Progenitor cell of endocrine pancreas (in vitro differentiated cells): ENCODE measurements at regions not wholly inside any gene's neighbourhood (a gene's known extent, or its start where the extent isn't known, plus 50 kb on each side); places are given as distances from the start of the nearest gene placed in this dataset.

Experiments used
- DNase-seq: peaks from one replicate; pipeline ENCODE4 v3.0.0; 2021; ENCODE audit warnings: low spot score; ENCODE audit not compliant: unreplicated experiment
- H3K27ac Mint-ChIP-seq: 2 replicates; pipeline ENCODE4 v1.8.0; 2021; ENCODE audit warnings: mild to moderate bottlenecking, moderate library complexity, mixed read lengths
- H3K27me3 Mint-ChIP-seq: 2 replicates; pipeline ENCODE4 v1.8.0; 2021; ENCODE audit warnings: mixed read lengths
- H3K36me3 Mint-ChIP-seq: 2 replicates; pipeline ENCODE4 v1.8.0; 2022; ENCODE audit warnings: mixed read lengths; ENCODE audit not compliant: insufficient read depth
- H3K4me1 Mint-ChIP-seq: 2 replicates; pipeline ENCODE4 v1.8.0; 2021; ENCODE audit warnings: low read depth, mixed read lengths
- H3K4me3 Mint-ChIP-seq: 2 replicates; pipeline ENCODE4 v1.8.0; 2021; ENCODE audit warnings: low read depth, mild to moderate bottlenecking, moderate library complexity, mixed read lengths
- H3K9me3 Mint-ChIP-seq: 2 replicates; pipeline ENCODE4 v1.8.0; 2021; ENCODE audit warnings: low read depth, mixed read lengths
- CTCF ChIP-seq: fragments of 200-600 bp; sonication (generic); IDR thresholded peaks from one replicate; pipeline ENCODE4 v1.5.0; 2021; ENCODE audit warnings: antibody characterized with exemption, mild to moderate bottlenecking; ENCODE audit not compliant: unreplicated experiment

GRCh38 chr1:186559601-186560116 lies 98.7 kb upstream of the PDC start:
- no peak overlapping the region for H3K4me3 Mint-ChIP-seq
- no peaks in the 10 kb centered on the region for H3K36me3 Mint-ChIP-seq
- H3K27me3 Mint-ChIP-seq, result no peaks in the 10 kb centered on the region
- no peaks in the 10 kb centered on the region for H3K9me3 Mint-ChIP-seq
- DNase-seq, result no peak
- H3K4me1 Mint-ChIP-seq, result no peaks in the 10 kb centered on the region
- H3K27ac Mint-ChIP-seq, result no peak overlapping the region
- no peak for TF ChIP-seq CTCF

GRCh38 chr1:186557147-186557777 lies 96.3 kb upstream of the PDC start:
- Mint-ChIP-seq H3K4me3 (no peak overlapping the region), H3K4me1 (no peaks in the 10 kb centered on the region), H3K36me3 (no peaks in the 10 kb centered on the region), H3K27ac (no peak overlapping the region), H3K9me3 (peaks cover 5% of the 10 kb centered on the region), H3K27me3 (no peaks in the 10 kb centered on the region)
- DNase-seq, result no peak
- TF ChIP-seq CTCF, result no peak

- Mint-ChIP-seq H3K4me3 (no peak overlapping the region), H3K4me1 (no peaks in the 10 kb centered on the region), H3K36me3 (no peaks in the 10 kb centered on the region), H3K9me3 (peaks cover 14% of the 10 kb centered on the region), H3K27ac (no peak overlapping the region), H3K27me3 (no peaks in the 10 kb centered on the region)
- DNase-seq, result no peak
- TF ChIP-seq CTCF, result no peak
Observed at GRCh38 chr1:186550832-186551231, 89.9 kb upstream of the PDC start.

GRCh38 chr1:186541003-186541402 lies 80.1 kb upstream of the PDC start:
- Mint-ChIP-seq H3K27ac (no peak overlapping the region), H3K4me1 (no peaks in the 10 kb centered on the region), H3K4me3 (no peak overlapping the region), H3K9me3 (peaks cover 16% of the 10 kb centered on the region), H3K27me3 (no peaks in the 10 kb centered on the region), H3K36me3 (no peaks in the 10 kb centered on the region)
- no peak for TF ChIP-seq CTCF
- no peak for DNase-seq

- no peak overlapping the region for H3K27ac Mint-ChIP-seq
- H3K4me1 Mint-ChIP-seq, result no peaks in the 10 kb centered on the region
- DNase-seq, result no peak
- no peaks in the 10 kb centered on the region for H3K27me3 Mint-ChIP-seq
- H3K36me3 Mint-ChIP-seq, result no peaks in the 10 kb centered on the region
- H3K9me3 Mint-ChIP-seq, result peaks cover 16% of the 10 kb centered on the region
- no peak overlapping the region for H3K4me3 Mint-ChIP-seq
- no peak for TF ChIP-seq CTCF
Observed at GRCh38 chr1:186540521-186540920, 79.6 kb upstream of the PDC start.
